Stimulated activated CD4-positive, alpha-beta T cell treated with anti-CD3 and anti-CD28 coated beads, Interleukin-12 subunit alpha, Interleukin-12 subunit beta, amount 100 ng/mL, for 24 hours (primary cell): ENCODE measurements at regions not wholly inside any gene's neighbourhood (a gene's known extent, or its start where the extent isn't known, plus 50 kb on each side); places are given as distances from the start of the nearest gene placed in this dataset.

Experiments
- DNase-seq, 2 experiments: peaks; one replicate each; pipeline ENCODE4 v3.0.0-alpha.2; 2020; ENCODE audit warnings: low read depth in 2 of 2

GRCh38 chr12:111197376-111197944, 171.4 kb downstream of the PHETA1 start:
- no peak for DNase-seq

GRCh38 chr12:111196532-111196931, 172.4 kb downstream of the PHETA1 start:
- DNase-seq = no peak

GRCh38 chr12:111195316-111195715, 173.6 kb downstream of the PHETA1 start:
- DNase-seq = no peak

GRCh38 chr12:111194703-111195051, 174.2 kb downstream of the PHETA1 start:
- no peak for DNase-seq

GRCh38 chr12:111193977-111194702, 174.8 kb downstream of the PHETA1 start:
- no peak for DNase-seq

GRCh38 chr12:111193496-111193895, 175.4 kb downstream of the PHETA1 start:
- DNase-seq = no peak

GRCh38 chr12:111193067-111193466, 175.8 kb downstream of the PHETA1 start:
- no peak for DNase-seq

- no peak for DNase-seq
Measured at GRCh38 chr12:111192647-111193046, 176.2 kb downstream of the PHETA1 start.

GRCh38 chr12:111190741-111191526, 178.0 kb downstream of the PHETA1 start:
- DNase-seq = no peak

GRCh38 chr12:111189792-111190191, 179.1 kb downstream of the PHETA1 start:
- no peak for DNase-seq

GRCh38 chr12:111188436-111188835, 180.5 kb downstream of the PHETA1 start:
- no peak for DNase-seq

GRCh38 chr12:111186347-111186746, 182.5 kb downstream of the PHETA1 start:
- no peak for DNase-seq

GRCh38 chr12:111185889-111186227, 183.0 kb downstream of the PHETA1 start:
- no peak for DNase-seq

- no peak for DNase-seq
Measured at GRCh38 chr12:111185206-111185888, 183.5 kb downstream of the PHETA1 start.

- no peak for DNase-seq
Measured at GRCh38 chr12:111184161-111184560, 184.7 kb downstream of the PHETA1 start.

GRCh38 chr12:111183094-111183493, 185.8 kb downstream of the PHETA1 start:
- DNase-seq = no peak

- no peak for DNase-seq
Measured at GRCh38 chr12:111182382-111182781, 186.5 kb downstream of the PHETA1 start.

- DNase-seq = no peak
Measured at GRCh38 chr12:111181143-111181726, 187.7 kb downstream of the PHETA1 start.

- DNase-seq = no peak
Measured at GRCh38 chr12:111180426-111181142, 188.3 kb downstream of the PHETA1 start.

GRCh38 chr12:111178181-111179081, 190.5 kb downstream of the PHETA1 start:
- DNase-seq = no peak
